ENCODE measurements at regions not wholly inside any gene's neighbourhood (a gene's known extent, or its start where the extent isn't known, plus 50 kb on each side); places are given as distances from the start of the nearest gene placed in this dataset.

DNA sequence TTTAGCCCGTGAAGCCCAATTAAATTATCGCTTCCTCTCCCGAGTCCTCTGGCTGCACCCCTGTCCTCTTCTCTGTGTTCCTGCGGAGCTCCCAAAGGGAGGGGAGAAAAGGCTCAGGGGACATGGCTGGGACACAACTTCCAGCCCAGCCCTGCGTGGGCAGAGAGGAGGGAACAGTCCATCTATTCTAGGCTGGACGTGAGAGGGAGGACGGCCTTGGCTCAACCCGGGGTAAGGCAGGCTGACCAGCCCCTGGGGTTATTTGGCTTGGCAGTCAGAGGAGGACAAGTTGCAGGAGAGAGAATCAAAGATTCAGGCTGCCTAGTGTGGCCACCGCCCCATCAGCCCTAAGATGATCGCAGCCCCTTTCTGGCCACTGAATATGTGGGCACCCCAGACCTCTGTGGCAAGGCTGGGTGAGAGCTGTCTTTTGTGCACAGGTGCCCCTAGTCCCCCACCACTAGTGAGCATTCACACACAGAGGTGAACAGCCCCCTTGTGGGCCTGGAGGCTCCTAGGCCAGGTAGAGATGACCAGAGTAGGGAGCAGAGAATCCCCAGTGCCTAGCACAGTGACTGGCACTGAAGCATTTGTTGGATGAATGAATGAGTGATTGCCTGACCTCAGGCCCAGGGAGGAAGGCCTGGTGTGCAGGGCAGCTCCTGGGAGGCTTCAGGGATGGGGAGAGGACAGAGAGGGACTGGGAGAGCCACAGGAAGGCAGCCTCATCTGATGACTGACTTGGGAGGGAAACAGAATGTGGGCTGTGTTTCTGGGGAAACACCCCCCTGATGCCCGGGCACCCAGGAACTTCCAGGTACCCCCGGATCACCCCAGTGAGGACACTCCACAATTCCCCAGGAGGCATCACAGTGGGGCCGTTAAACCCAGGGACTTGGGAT, 133.9 kb downstream of the C9orf50 start:
- peak in 1 of 14 experiments; percentile 27 for DNase-seq
- ChIA-PET POLR2A (no interaction called here), CTCF (interaction anchor here (1.1 kb wide), 1 partner anchor 27 kb away, joined by 3 read pairs; no protein-coding TSS in a partner anchor)
- Histone ChIP-seq H3K4me1 (ENCODE audit: insufficient read depth, low read length) (peaks cover 85% of the 10 kb centered on the region), H3K4me3 (ENCODE audit: low read length) (no peak overlapping the region), H3K9me3 (ENCODE audit: control insufficient read depth in 1 of 2, insufficient read depth in 1 of 2, low read length in 2 of 2) (no peaks in the 10 kb centered on the region), H3K36me3 (ENCODE audit: insufficient read depth, low read length) (peaks cover 2% of the 10 kb centered on the region), H3K27me3 (ENCODE audit: control insufficient read depth in 1 of 2, insufficient read depth in 2 of 2, low read length in 2 of 2) (no peaks in the 10 kb centered on the region), H3K27ac (ENCODE audit: low read depth in 1 of 2, low read length in 2 of 2) (peak overlapping the region; percentile 77 to 87)
- TF ChIP-seq, protein P1, sequence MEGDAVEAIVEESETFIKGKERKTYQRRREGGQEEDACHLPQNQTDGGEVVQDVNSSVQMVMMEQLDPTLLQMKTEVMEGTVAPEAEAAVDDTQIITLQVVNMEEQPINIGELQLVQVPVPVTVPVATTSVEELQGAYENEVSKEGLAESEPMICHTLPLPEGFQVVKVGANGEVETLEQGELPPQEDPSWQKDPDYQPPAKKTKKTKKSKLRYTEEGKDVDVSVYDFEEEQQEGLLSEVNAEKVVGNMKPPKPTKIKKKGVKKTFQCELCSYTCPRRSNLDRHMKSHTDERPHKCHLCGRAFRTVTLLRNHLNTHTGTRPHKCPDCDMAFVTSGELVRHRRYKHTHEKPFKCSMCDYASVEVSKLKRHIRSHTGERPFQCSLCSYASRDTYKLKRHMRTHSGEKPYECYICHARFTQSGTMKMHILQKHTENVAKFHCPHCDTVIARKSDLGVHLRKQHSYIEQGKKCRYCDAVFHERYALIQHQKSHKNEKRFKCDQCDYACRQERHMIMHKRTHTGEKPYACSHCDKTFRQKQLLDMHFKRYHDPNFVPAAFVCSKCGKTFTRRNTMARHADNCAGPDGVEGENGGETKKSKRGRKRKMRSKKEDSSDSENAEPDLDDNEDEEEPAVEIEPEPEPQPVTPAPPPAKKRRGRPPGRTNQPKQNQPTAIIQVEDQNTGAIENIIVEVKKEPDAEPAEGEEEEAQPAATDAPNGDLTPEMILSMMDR (IDR thresholded peaks at IDR 0.05), result no peak
- H3K9me3 Mint-ChIP-seq, result no peaks in the 10 kb centered on the region
- H3K36me3 Mint-ChIP-seq (ENCODE audit: low read depth), result peaks cover 10% of the 10 kb centered on the region
- H3K27ac Mint-ChIP-seq, result peak overlapping the region; percentile 94
- no peak for ATAC-seq (ENCODE audit: poor library complexity)
- peaks cover 5% of the 10 kb centered on the region for H3K27me3 Mint-ChIP-seq
- intact Hi-C loops (cut with DNase I, micrococcal nuclease), result loop anchor here (2.0 to 10.0 kb wide), 4 partner anchors 26 to 315 kb away; no protein-coding TSS in a partner anchor
- H3K4me3 Mint-ChIP-seq, result peak overlapping the region; percentile 83
- peaks cover 59% of the 10 kb centered on the region for H3K4me1 Mint-ChIP-seq (ENCODE audit: low read depth)

DNA sequence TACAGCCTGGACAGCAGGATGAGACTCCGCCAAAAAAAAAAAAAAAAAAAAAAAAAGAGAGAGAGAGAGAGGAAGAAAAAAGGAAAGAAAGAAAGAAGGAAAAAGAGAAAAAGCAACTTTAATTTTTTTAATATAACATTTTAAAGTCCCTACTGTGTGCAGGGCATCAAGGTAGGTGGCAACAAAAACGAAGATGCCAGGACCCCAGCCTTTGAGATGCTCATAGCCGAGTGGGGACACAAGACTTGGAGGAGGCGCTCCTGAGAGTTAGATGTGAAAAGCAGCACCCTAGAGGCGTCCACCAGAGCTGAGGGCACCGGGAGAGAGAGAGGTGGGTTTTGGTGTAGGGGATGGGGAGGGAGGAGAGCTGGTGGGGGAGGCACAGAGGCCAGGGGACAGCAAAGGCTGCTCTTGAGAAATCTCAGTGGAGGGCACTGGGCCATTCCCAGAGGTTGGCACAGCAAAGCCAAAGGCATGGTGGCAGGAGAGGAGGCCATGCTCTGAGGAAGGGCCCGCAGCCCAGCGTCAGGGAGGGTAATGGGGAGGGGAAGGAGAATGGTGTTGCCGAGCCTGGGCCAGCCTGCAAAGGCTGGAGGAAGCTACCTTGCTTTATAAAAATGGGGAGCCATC, 135.6 kb downstream of the C9orf50 start:
- peak overlapping the region in 1 of 2 donors; percentile 4 for H3K27ac ChIP-seq (ENCODE audit: low read depth in 1 of 2, low read length in 2 of 2)
- H3K36me3 ChIP-seq (ENCODE audit: insufficient read depth, low read length), result no peaks in the 10 kb centered on the region
- DNase-seq, result no peak
- H3K4me1 ChIP-seq (ENCODE audit: insufficient read depth, low read length), result peaks cover 74% of the 10 kb centered on the region
- Mint-ChIP-seq H3K9me3 (no peaks in the 10 kb centered on the region), H3K36me3 (ENCODE audit: low read depth) (peaks cover 8% of the 10 kb centered on the region), H3K4me3 (peak overlapping the region; percentile 83), H3K4me1 (ENCODE audit: low read depth) (peaks cover 46% of the 10 kb centered on the region), H3K27ac (peak overlapping the region; percentile 94), H3K27me3 (peaks cover 3% of the 10 kb centered on the region)
- peaks cover 0 to 2% of the 10 kb centered on the region in 2 experiments for H3K27me3 ChIP-seq (ENCODE audit: control insufficient read depth in 1 of 2, insufficient read depth in 2 of 2, low read length in 2 of 2)
- POLR2A ChIA-PET, result interaction anchor here (1.3 to 2.8 kb wide), 2 partner anchors 12 to 26 kb away, joined by 3 to 21 read pairs; no protein-coding TSS in a partner anchor
- H3K9me3 ChIP-seq (ENCODE audit: control insufficient read depth in 1 of 2, insufficient read depth in 1 of 2, low read length in 2 of 2), result no peaks in the 10 kb centered on the region
- CTCF ChIA-PET, result interaction anchor here (1.1 kb wide), 1 partner anchor 25 kb away, joined by 3 read pairs; no protein-coding TSS in a partner anchor
- H3K4me3 ChIP-seq (ENCODE audit: low read length), result no peak overlapping the region
- TF ChIP-seq, protein P1 (IDR thresholded peaks at IDR 0.05), result no peak
- intact Hi-C loops (cut with DNase I, micrococcal nuclease), result loop anchor here (5.0 to 10.0 kb wide), 3 partner anchors 50 to 313 kb away; no protein-coding TSS in a partner anchor
- no peak for ATAC-seq (ENCODE audit: poor library complexity)

DNA sequence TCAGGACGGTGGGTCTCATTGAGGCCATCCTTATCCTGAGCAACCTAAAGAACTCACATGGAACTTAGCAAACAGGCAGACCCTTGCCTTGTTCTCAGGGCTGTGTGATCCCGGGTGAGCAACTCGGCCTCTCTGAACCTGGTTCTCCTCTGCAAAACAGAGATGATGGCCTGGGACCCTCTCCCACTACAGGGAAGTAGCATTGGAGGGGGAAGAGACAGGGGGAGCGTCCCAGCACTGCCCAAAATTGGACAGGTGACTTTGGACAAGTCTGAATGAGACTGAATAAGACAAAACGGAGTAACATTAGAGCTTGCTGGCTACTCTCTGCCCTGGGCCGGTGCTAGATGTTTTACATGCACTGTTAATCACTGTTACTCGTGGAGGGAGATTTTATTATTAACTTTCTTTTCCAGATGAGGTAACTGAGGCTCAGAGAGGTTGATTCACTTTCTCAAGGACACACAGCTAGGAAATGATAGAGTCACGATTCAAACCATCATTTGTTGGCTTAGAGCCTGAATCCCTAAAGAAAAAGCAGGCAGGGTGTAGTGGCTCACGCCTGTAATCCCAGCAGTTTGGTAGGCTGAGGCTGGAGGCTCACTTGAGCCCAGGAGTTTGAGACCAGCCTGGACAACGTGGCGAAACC, 136.4 kb downstream of the C9orf50 start:
- DNase-seq, result no peak
- H3K9me3 ChIP-seq (ENCODE audit: control insufficient read depth in 1 of 2, insufficient read depth in 1 of 2, low read length in 2 of 2), result no peaks in the 10 kb centered on the region
- TF ChIP-seq, protein P1 (IDR thresholded peaks at IDR 0.05), result no peak
- H3K36me3 Mint-ChIP-seq (ENCODE audit: low read depth), result peaks cover 5% of the 10 kb centered on the region
- no peak for ATAC-seq (ENCODE audit: poor library complexity)
- H3K4me3 Mint-ChIP-seq, result peak overlapping the region; percentile 77
- H3K36me3 ChIP-seq (ENCODE audit: insufficient read depth, low read length), result no peaks in the 10 kb centered on the region
- H3K4me1 ChIP-seq (ENCODE audit: insufficient read depth, low read length), result peaks cover 66% of the 10 kb centered on the region
- peaks cover 0 to 2% of the 10 kb centered on the region in 2 experiments for H3K27me3 ChIP-seq (ENCODE audit: control insufficient read depth in 1 of 2, insufficient read depth in 2 of 2, low read length in 2 of 2)
- ChIA-PET CTCF (no interaction called here), POLR2A (interaction anchor here (0.9 to 2.8 kb wide), 7 partner anchors 10 to 306 kb away, joined by 3 to 21 read pairs (median 4); partner anchors contain the start of gene IER5L)
- H3K4me3 ChIP-seq (ENCODE audit: low read length), result no peak overlapping the region
- H3K27ac Mint-ChIP-seq, result peak overlapping the region; percentile 84
- peaks cover 42% of the 10 kb centered on the region for H3K4me1 Mint-ChIP-seq (ENCODE audit: low read depth)
- intact Hi-C loops (cut with DNase I, micrococcal nuclease), result loop anchor here (5.0 to 10.0 kb wide), 2 partner anchors 50 to 157 kb away; no protein-coding TSS in a partner anchor
- peak overlapping the region in 1 of 2 donors; percentile 65 for H3K27ac ChIP-seq (ENCODE audit: low read depth in 1 of 2, low read length in 2 of 2)
- H3K9me3 Mint-ChIP-seq, result no peaks in the 10 kb centered on the region
- H3K27me3 Mint-ChIP-seq, result no peaks in the 10 kb centered on the region

Data from CD4-positive, alpha-beta T cell (primary cell).